Activated CD8-positive, alpha-beta memory T cell treated with anti-CD3 and anti-CD28 coated beads for 48 hours (primary cell): ENCODE measurements at regions not wholly inside any gene's neighbourhood (a gene's known extent, or its start where the extent isn't known, plus 50 kb on each side); places are given as distances from the start of the nearest gene placed in this dataset.

Experiments
- DNase-seq, 3 experiments: peaks; one replicate each; pipeline ENCODE4 v3.0.0-alpha.2; 2020; ENCODE audit warnings: low read depth in 2 of 3, low spot score in 2 of 3

- no peak for DNase-seq
Measured at GRCh38 chr20:11234608-11235007, 560.8 kb upstream of the JAG1 start.

GRCh38 chr20:11235058-11235457 lies 561.3 kb upstream of the JAG1 start:
- no peak for DNase-seq

- DNase-seq = no peak
Measured at GRCh38 chr20:11242320-11242719, 568.5 kb upstream of the JAG1 start.

GRCh38 chr20:11245431-11245830 lies 571.6 kb upstream of the JAG1 start:
- DNase-seq = no peak

GRCh38 chr20:11246251-11246775 lies 572.5 kb upstream of the JAG1 start:
- no peak for DNase-seq

- no peak for DNase-seq
Measured at GRCh38 chr20:11247046-11248010, 573.5 kb upstream of the JAG1 start.

- no peak for DNase-seq
Measured at GRCh38 chr20:11248011-11248409, 574.2 kb upstream of the JAG1 start.

- no peak for DNase-seq
Measured at GRCh38 chr20:11248687-11249638, 575.2 kb upstream of the JAG1 start.

GRCh38 chr20:11249683-11250082 lies 575.9 kb upstream of the JAG1 start:
- no peak for DNase-seq

GRCh38 chr20:11252447-11252846 lies 578.6 kb upstream of the JAG1 start:
- no peak for DNase-seq

- no peak for DNase-seq
Measured at GRCh38 chr20:11255455-11255854, 581.7 kb upstream of the JAG1 start.

- DNase-seq = no peak
Measured at GRCh38 chr20:11255860-11256259, 582.1 kb upstream of the JAG1 start.

- no peak for DNase-seq
Measured at GRCh38 chr20:11260611-11261010, 586.8 kb upstream of the JAG1 start.

GRCh38 chr20:11261533-11262000 lies 587.8 kb upstream of the JAG1 start:
- DNase-seq = no peak

GRCh38 chr20:11266571-11266970 lies 592.8 kb upstream of the JAG1 start:
- DNase-seq = no peak

GRCh38 chr20:11267131-11267761 lies 593.4 kb upstream of the JAG1 start:
- no peak for DNase-seq

- no peak for DNase-seq
Measured at GRCh38 chr20:11267762-11268335, 594.0 kb upstream of the JAG1 start.

GRCh38 chr20:11270566-11270965 lies 596.8 kb upstream of the JAG1 start:
- no peak for DNase-seq

GRCh38 chr20:11271319-11271718 lies 597.5 kb upstream of the JAG1 start:
- DNase-seq = no peak

- no peak for DNase-seq
Measured at GRCh38 chr20:11271920-11272594, 598.3 kb upstream of the JAG1 start.
